ENCODE measurements at regions not wholly inside any gene's neighbourhood (a gene's known extent, or its start where the extent isn't known, plus 50 kb on each side); places are given as distances from the start of the nearest gene placed in this dataset.

DNA sequence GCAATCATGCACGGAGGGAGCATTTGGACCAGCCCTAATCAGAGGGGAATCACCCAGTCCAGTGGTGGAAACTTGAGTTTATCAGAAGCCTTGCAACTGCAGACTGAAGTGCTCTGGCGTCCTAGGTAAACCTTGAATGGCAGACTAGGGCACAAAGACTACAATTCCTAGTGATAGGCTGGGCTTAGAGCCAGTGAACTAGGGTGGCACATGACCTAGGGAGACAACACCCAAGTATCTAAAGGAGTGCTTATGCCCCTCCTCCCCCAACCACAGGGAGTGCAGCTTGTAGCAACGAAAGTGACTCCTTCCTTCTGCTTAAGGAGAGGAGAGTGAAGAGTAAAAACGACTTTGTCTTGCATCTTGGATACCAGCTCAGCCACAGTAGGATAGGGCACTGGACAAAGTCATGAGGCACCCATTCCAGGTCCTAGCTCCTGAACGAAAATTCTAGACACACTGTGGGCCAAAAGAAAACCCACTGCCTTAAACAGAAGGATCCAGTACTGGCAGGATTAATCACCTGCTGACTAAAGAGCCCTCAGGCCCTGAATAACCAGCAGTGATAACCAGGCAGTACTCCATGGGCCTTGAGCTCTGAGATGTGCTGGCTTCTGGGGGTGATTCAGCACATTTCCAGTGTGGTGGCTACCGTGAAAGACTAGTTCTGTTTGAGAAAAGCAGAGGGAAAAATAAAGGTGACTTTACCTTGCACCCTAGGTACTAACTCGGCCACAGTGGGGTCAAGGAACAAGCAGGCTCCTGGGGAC lies 58.7 kb upstream of the STARD8 start:
- H3K4me1 Mint-ChIP-seq (ENCODE audit: low read depth in 2 of 2), result no peaks in the 10 kb centered on the region
- DNase-seq (ENCODE audit: low spot score) (no peak), ATAC-seq (no peak)
- peaks cover 6% of the 10 kb centered on the region for H3K9me3 Mint-ChIP-seq
- H3K27me3 Mint-ChIP-seq, result peaks cover 0 to 7% of the 10 kb centered on the region in 2 donors
- no peak overlapping the region for H3K27ac Mint-ChIP-seq
- peaks cover 3% of the 10 kb centered on the region for H3K36me3 Mint-ChIP-seq
- H3K4me3 Mint-ChIP-seq, result no peak overlapping the region

DNA sequence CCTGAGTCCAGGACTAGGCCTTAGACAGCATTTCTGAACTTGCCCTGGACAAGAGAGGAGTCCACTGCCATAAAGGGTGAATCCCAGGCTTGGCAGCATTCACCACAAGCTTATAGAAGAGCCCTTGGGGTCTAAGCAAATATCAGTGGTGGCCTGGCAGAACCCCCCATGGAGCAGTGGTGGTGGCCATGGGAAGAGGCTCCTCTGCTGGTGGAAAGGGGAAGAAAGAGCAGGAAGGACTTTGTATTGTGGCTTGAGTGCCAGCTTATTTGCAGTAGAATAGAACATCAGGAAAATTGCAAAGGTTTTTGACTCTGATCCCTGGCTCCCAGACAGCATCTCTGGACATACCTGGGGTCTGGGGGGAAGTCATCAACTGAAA lies 58.1 kb upstream of the STARD8 start:
- Mint-ChIP-seq H3K9me3 (peaks cover 7% of the 10 kb centered on the region), H3K4me3 (no peak overlapping the region), H3K27me3 (peaks cover 0 to 5% of the 10 kb centered on the region in 2 donors), H3K4me1 (ENCODE audit: low read depth in 2 of 2) (no peaks in the 10 kb centered on the region), H3K27ac (no peak overlapping the region), H3K36me3 (peaks cover 8% of the 10 kb centered on the region)
- ATAC-seq (peak in 1 of 2 donors; percentile 28), DNase-seq (ENCODE audit: low spot score) (no peak)

DNA sequence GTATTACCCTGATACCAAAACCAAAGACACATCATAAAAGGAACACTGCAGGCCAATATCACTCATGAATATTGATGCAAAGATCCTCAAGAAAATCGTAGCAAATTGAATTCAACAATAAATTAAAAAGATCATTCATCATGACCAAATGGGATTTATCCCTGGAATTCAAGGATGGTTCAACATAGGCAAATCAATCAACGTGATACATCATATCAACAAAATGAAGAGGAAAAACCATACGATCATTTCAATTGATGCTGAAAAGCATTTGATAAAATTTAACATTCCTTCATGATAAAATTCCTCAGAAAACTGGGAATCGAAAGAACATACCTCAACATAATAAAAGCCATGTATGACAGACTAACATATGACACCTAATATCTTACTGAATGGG lies 52.7 kb upstream of the STARD8 start:
- no peak for DNase-seq (ENCODE audit: low spot score)
- Mint-ChIP-seq H3K4me1 (ENCODE audit: low read depth in 2 of 2) (no peaks in the 10 kb centered on the region), H3K27me3 (peaks cover 0 to 4% of the 10 kb centered on the region in 2 donors), H3K9me3 (peaks cover 8% of the 10 kb centered on the region), H3K4me3 (no peak overlapping the region), H3K36me3 (peaks cover 21% of the 10 kb centered on the region), H3K27ac (no peak overlapping the region)
- no peak for ATAC-seq

DNA sequence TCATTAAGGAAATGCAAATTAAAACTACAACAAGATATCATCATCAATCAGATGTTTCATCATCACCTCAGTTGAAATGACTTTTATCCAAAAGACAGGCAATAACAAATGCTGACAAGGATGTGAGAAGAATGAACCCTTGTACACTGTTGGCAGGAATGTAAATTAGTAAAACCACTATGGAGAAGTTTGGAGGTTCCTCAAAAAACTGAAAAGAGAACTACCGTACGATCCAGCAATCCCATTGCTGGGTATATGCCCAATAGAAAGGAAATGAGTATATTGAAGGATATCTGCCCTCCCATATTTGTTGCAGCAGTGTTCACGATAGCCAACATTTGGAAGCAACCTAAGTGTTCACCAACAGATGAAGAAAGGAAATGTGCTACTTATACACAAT lies 50.6 kb upstream of the STARD8 start:
- no peak overlapping the region for H3K27ac Mint-ChIP-seq
- H3K9me3 Mint-ChIP-seq, result peaks cover 8% of the 10 kb centered on the region
- ATAC-seq, result no peak

More for the DNA sequence above, 50.6 kb upstream of the STARD8 start:
- H3K36me3 Mint-ChIP-seq, result peaks cover 21% of the 10 kb centered on the region
- peaks cover 0 to 4% of the 10 kb centered on the region in 2 donors for H3K27me3 Mint-ChIP-seq
- no peak for DNase-seq (ENCODE audit: low spot score)
- H3K4me1 Mint-ChIP-seq (ENCODE audit: low read depth in 2 of 2), result no peaks in the 10 kb centered on the region
- no peak overlapping the region for H3K4me3 Mint-ChIP-seq
